Vagina (tissue), 2 donors: ENCODE measurements at regions not wholly inside any gene's neighbourhood (a gene's known extent, or its start where the extent isn't known, plus 50 kb on each side); places are given as distances from the start of the nearest gene placed in this dataset.

Source experiments
- CTCF ChIP-seq, 3 experiments: fragments of 450-650 bp in 2 of 3; fragments of 200-600 bp in 1 of 3; sonication (generic) in 1 of 3; IDR thresholded peaks; one replicate each; pipeline ENCODE4 v1.5.1; 2017 to 2019; ENCODE audit warnings: antibody characterized with exemption in 3 of 3, mild to moderate bottlenecking in 2 of 3, moderate library complexity in 2 of 3
- POLR2A ChIP-seq, 2 donors: fragments of 450-650 bp; IDR thresholded peaks; one replicate each; pipeline ENCODE4 v1.6.1; 2017; ENCODE audit warnings: antibody characterized with exemption in 2 of 2, mild to moderate bottlenecking in 2 of 2, moderate library complexity in 2 of 2

- TF ChIP-seq CTCF (IDR thresholded peaks at IDR 0.05) (no peak), POLR2A (IDR thresholded peaks at IDR 0.05) (no peak)
Observed at GRCh38 chr10:4271193-4271592, 486.2 kb upstream of the KLF6 start.
